ENCODE measurements at regions not wholly inside any gene's neighbourhood (a gene's known extent, or its start where the extent isn't known, plus 50 kb on each side); places are given as distances from the start of the nearest gene placed in this dataset.
"Not testable (repeated sequence)": the region's sequence is repeated elsewhere in the genome, so short reads cannot be mapped to it uniquely, and the experiment has no call there.

- no peak for ATAC-seq (ENCODE audit: insufficient read depth, low FRiP score)
- 96 to 99% methylated on average over 6 of the region's 6 CpGs for WGBS, 2 donors
- Histone ChIP-seq H3K27me3 (ENCODE audit: control insufficient read depth in 3 of 3, insufficient read depth in 3 of 3, low read length in 2 of 3) (no peaks in the 10 kb centered on the region), H3K9ac (ENCODE audit: insufficient read depth in 1 of 2, low read length in 2 of 2) (no peak overlapping the region), H3K4me1 (ENCODE audit: control insufficient read depth in 5 of 5, insufficient read depth in 5 of 5, low read length in 5 of 5) (no peaks in the 10 kb centered on the region), H3K9me3 (ENCODE audit: control insufficient read depth in 4 of 4, insufficient read depth in 3 of 4, low read length in 3 of 4) (peaks cover 0 to 9% (median 3%) of the 10 kb centered on the region in 4 donors), H3K27ac (ENCODE audit: low read depth in 1 of 2, low read length in 1 of 2) (no peak overlapping the region), H3K36me3 (ENCODE audit: control insufficient read depth in 4 of 4, insufficient read depth in 4 of 4, low read length in 4 of 4) (peaks cover 6 to 36% (median 18%) of the 10 kb centered on the region in 4 donors), H3K4me3 (no peak overlapping the region)
- no peak for DNase-seq
- no peak for TF ChIP-seq CTCF (IDR thresholded peaks at IDR 0.05; ENCODE audit: control extremely low read depth, extremely low read depth)
Observed at GRCh38 chr7:149580328-149580727, 82.7 kb upstream of the ZNF746 start.

GRCh38 chr7:149579365-149579764, 81.8 kb upstream of the ZNF746 start:
- not testable (repeated sequence) for H3K9ac ChIP-seq (ENCODE audit: insufficient read depth in 1 of 2, low read length in 2 of 2); H3K4me3 ChIP-seq; H3K9me3 ChIP-seq (ENCODE audit: control insufficient read depth in 4 of 4, insufficient read depth in 3 of 4, low read length in 3 of 4); DNase-seq; ATAC-seq (ENCODE audit: insufficient read depth, low FRiP score); H3K27ac ChIP-seq (ENCODE audit: low read depth in 1 of 2, low read length in 1 of 2); H3K27me3 ChIP-seq (ENCODE audit: control insufficient read depth in 3 of 3, insufficient read depth in 3 of 3, low read length in 2 of 3); H3K4me1 ChIP-seq (ENCODE audit: control insufficient read depth in 5 of 5, insufficient read depth in 5 of 5, low read length in 5 of 5)
- WGBS, 2 donors: 96 to 98% methylated on average over 19 of the region's 19 CpGs
- H3K36me3 ChIP-seq (ENCODE audit: control insufficient read depth in 4 of 4, insufficient read depth in 4 of 4, low read length in 4 of 4): peaks cover 4 to 30% (median 16%) of the 10 kb centered on the region in 4 donors

GRCh38 chr7:149574428-149574827, 76.8 kb upstream of the ZNF746 start:
- DNase-seq; H3K9me3 ChIP-seq (ENCODE audit: control insufficient read depth in 4 of 4, insufficient read depth in 3 of 4, low read length in 3 of 4); H3K4me1 ChIP-seq (ENCODE audit: control insufficient read depth in 5 of 5, insufficient read depth in 5 of 5, low read length in 5 of 5); H3K4me3 ChIP-seq; H3K36me3 ChIP-seq (ENCODE audit: control insufficient read depth in 4 of 4, insufficient read depth in 4 of 4, low read length in 4 of 4); H3K27me3 ChIP-seq (ENCODE audit: control insufficient read depth in 3 of 3, insufficient read depth in 3 of 3, low read length in 2 of 3); H3K27ac ChIP-seq (ENCODE audit: low read depth in 1 of 2, low read length in 1 of 2); ATAC-seq (ENCODE audit: insufficient read depth, low FRiP score); H3K9ac ChIP-seq (ENCODE audit: insufficient read depth in 1 of 2, low read length in 2 of 2): not testable (repeated sequence)
- 89 to 90% methylated on average over 2 of the region's 2 CpGs for WGBS, 2 donors

- no peak for DNase-seq
- no peaks in the 10 kb centered on the region for H3K4me1 ChIP-seq (ENCODE audit: control insufficient read depth in 5 of 5, insufficient read depth in 5 of 5, low read length in 5 of 5)
- H3K9me3 ChIP-seq (ENCODE audit: control insufficient read depth in 4 of 4, insufficient read depth in 3 of 4, low read length in 3 of 4): peaks cover 2 to 7% (median 5%) of the 10 kb centered on the region in 4 donors
- H3K9ac ChIP-seq (ENCODE audit: insufficient read depth in 1 of 2, low read length in 2 of 2): no peak overlapping the region
- ATAC-seq (ENCODE audit: insufficient read depth, low FRiP score): no peak
- no peak overlapping the region for H3K4me3 ChIP-seq
- no peaks in the 10 kb centered on the region for H3K27me3 ChIP-seq (ENCODE audit: control insufficient read depth in 3 of 3, insufficient read depth in 3 of 3, low read length in 2 of 3)
- WGBS, 2 donors: 94 to 97% methylated on average over 3 of the region's 3 CpGs
- no peak for TF ChIP-seq CTCF (IDR thresholded peaks at IDR 0.05; ENCODE audit: control extremely low read depth, extremely low read depth)
- H3K27ac ChIP-seq (ENCODE audit: low read depth in 1 of 2, low read length in 1 of 2): no peak overlapping the region
- H3K36me3 ChIP-seq (ENCODE audit: control insufficient read depth in 4 of 4, insufficient read depth in 4 of 4, low read length in 4 of 4): peaks cover 0 to 6% (median 2%) of the 10 kb centered on the region in 4 donors
Observed at GRCh38 chr7:149573519-149573918, 75.9 kb upstream of the ZNF746 start.

- H3K9ac ChIP-seq (ENCODE audit: insufficient read depth in 1 of 2, low read length in 2 of 2); H3K4me1 ChIP-seq (ENCODE audit: control insufficient read depth in 5 of 5, insufficient read depth in 5 of 5, low read length in 5 of 5); H3K27me3 ChIP-seq (ENCODE audit: control insufficient read depth in 3 of 3, insufficient read depth in 3 of 3, low read length in 2 of 3); DNase-seq; H3K27ac ChIP-seq (ENCODE audit: low read depth in 1 of 2, low read length in 1 of 2); H3K9me3 ChIP-seq (ENCODE audit: control insufficient read depth in 4 of 4, insufficient read depth in 3 of 4, low read length in 3 of 4); ATAC-seq (ENCODE audit: insufficient read depth, low FRiP score); H3K4me3 ChIP-seq; H3K36me3 ChIP-seq (ENCODE audit: control insufficient read depth in 4 of 4, insufficient read depth in 4 of 4, low read length in 4 of 4): not testable (repeated sequence)
- WGBS, 2 donors: 89 to 92% methylated on average over 8 of the region's 8 CpGs
Observed at GRCh38 chr7:149572920-149573319, 75.3 kb upstream of the ZNF746 start.

All from lung (tissue), 11 donors.